BJ (cell line): ENCODE measurements at regions not wholly inside any gene's neighbourhood (a gene's known extent, or its start where the extent isn't known, plus 50 kb on each side); places are given as distances from the start of the nearest gene placed in this dataset.

Experiments
- CTCF ChIA-PET: fragments of 350-600 bp; formaldehyde crosslinking; extraction: SDS; loops from one replicate; lab custom pipeline; 2021; ENCODE audit warnings: antibody characterized with exemption, inconsistent platforms; lab: Yijun Ruan, JAX
- POLR2A ChIA-PET: fragments of 300-600 bp; sonication (Branson Sonifier 250); formaldehyde crosslinking; extraction: SDS; loops from one replicate; lab custom pipeline; 2021; ENCODE audit warnings: antibody characterized with exemption; lab: Charles Lee
- DNase-seq: peaks from one replicate; pipeline ENCODE4 v3.0.0-alpha.2; 2011; ENCODE audit warnings: low read depth
- H3K27me3 ChIP-seq: 2 replicates; pipeline ENCODE4 v1.6.0; 2011; ENCODE audit warnings: low read length; ENCODE audit not compliant: control insufficient read depth, insufficient read depth
- H3K36me3 ChIP-seq: 2 replicates; pipeline ENCODE4 v1.5.1; 2011; ENCODE audit warnings: low read length; ENCODE audit not compliant: control insufficient read depth, insufficient read depth
- H3K4me3 ChIP-seq: 2 replicates; pipeline ENCODE4 v1.5.1; 2011; ENCODE audit warnings: low read depth, mild to moderate bottlenecking, control low read depth, low read length
- CTCF ChIP-seq: IDR thresholded peaks from 2 replicates; pipeline ENCODE4 v1.5.1; 2011; ENCODE audit warnings: low read depth, mild to moderate bottlenecking, control low read depth, inconsistent platforms, low read length, moderate library complexity; ENCODE audit not compliant: insufficient read depth

GRCh38 chr9:85276741-85277140 lies 465.0 kb downstream of the AGTPBP1 start:
- Histone ChIP-seq H3K27me3 (no peaks in the 10 kb centered on the region), H3K4me3 (no peak overlapping the region), H3K36me3 (no peaks in the 10 kb centered on the region)
- ChIA-PET CTCF (interaction anchor here (0.6 kb wide), 1 partner anchor 47 kb away, joined by 3 read pairs; no protein-coding TSS in a partner anchor), POLR2A (no interaction called here)
- TF ChIP-seq CTCF, result no peak
- no peak for DNase-seq

GRCh38 chr9:85269811-85270210 lies 471.9 kb downstream of the AGTPBP1 start:
- H3K36me3 ChIP-seq, result no peaks in the 10 kb centered on the region
- H3K27me3 ChIP-seq, result no peaks in the 10 kb centered on the region
- no peak overlapping the region for H3K4me3 ChIP-seq
- TF ChIP-seq CTCF, result no peak
- ChIA-PET CTCF (no interaction called here), POLR2A (no interaction called here)
- no peak for DNase-seq

GRCh38 chr9:85268131-85268530 lies 473.6 kb downstream of the AGTPBP1 start:
- no peak for DNase-seq
- CTCF ChIA-PET, result no interaction called here

GRCh38 chr9:85264695-85265094 lies 477.1 kb downstream of the AGTPBP1 start:
- no peak overlapping the region for H3K4me3 ChIP-seq
- POLR2A ChIA-PET, result no interaction called here
- CTCF ChIA-PET, result interaction anchor here (0.7 kb wide), 1 partner anchor 459 kb away, joined by 3 read pairs; no protein-coding TSS in a partner anchor
- H3K27me3 ChIP-seq, result no peaks in the 10 kb centered on the region
- TF ChIP-seq CTCF, result no peak
- DNase-seq, result no peak
- no peaks in the 10 kb centered on the region for H3K36me3 ChIP-seq

More at GRCh38 chr9:85268131-85268530, 473.6 kb downstream of the AGTPBP1 start:
- POLR2A ChIA-PET, result interaction anchor here (0.5 kb wide), 1 partner anchor 10 kb away, joined by 3 read pairs; no protein-coding TSS in a partner anchor
- no peak overlapping the region for H3K4me3 ChIP-seq
- H3K27me3 ChIP-seq, result no peaks in the 10 kb centered on the region
- no peaks in the 10 kb centered on the region for H3K36me3 ChIP-seq
- no peak for TF ChIP-seq CTCF

DNA sequence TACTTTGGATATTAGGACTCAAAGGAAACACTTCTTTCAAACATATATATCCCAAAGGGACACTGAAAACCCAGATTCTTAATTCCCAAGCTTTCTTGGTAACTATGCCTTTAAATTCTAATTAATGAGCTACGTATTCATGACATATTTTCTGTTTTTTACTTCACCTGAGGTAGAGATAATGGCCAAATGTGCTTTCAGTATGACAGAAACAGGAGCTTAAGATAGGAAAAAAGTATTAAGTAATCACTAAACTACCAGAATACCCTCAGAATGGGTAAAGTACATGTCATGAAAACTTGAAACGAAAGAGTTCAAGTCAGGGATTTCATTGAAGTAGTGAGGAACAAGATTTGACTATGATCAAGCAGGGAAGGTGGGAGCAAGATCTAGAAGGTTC lies 478.5 kb downstream of the AGTPBP1 start:
- Histone ChIP-seq H3K36me3 (no peaks in the 10 kb centered on the region), H3K27me3 (no peaks in the 10 kb centered on the region), H3K4me3 (no peak overlapping the region)
- no peak for TF ChIP-seq CTCF
- POLR2A ChIA-PET, result no interaction called here
- DNase-seq, result no peak
- CTCF ChIA-PET, result no interaction called here
